CD4-positive, alpha-beta T cell treated with Interleukin-2 at 100 ng/mL for 4 hours (primary cell): ENCODE measurements at regions not wholly inside any gene's neighbourhood (a gene's known extent, or its start where the extent isn't known, plus 50 kb on each side); places are given as distances from the start of the nearest gene placed in this dataset.

ENCODE experiments used
- DNase-seq: peaks from one replicate; pipeline ENCODE4 v3.0.0-alpha.2; 2020; ENCODE audit warnings: low spot score

GRCh38 chr5:52409835-52410234 is 377.9 kb upstream of the ITGA1 start:
- DNase-seq: no peak

- no peak for DNase-seq
Measured at GRCh38 chr5:52419357-52419756, 368.4 kb upstream of the ITGA1 start.

- DNase-seq: no peak
Measured at GRCh38 chr5:52427615-52428014, 360.1 kb upstream of the ITGA1 start.

GRCh38 chr5:52428977-52429489 is 358.7 kb upstream of the ITGA1 start:
- no peak for DNase-seq

- DNase-seq: no peak
Measured at GRCh38 chr5:52441768-52442167, 345.9 kb upstream of the ITGA1 start.

GRCh38 chr5:52443187-52443586 is 344.5 kb upstream of the ITGA1 start:
- no peak for DNase-seq

- no peak for DNase-seq
Measured at GRCh38 chr5:52448111-52448510, 339.6 kb upstream of the ITGA1 start.

GRCh38 chr5:52449516-52449915 is 338.2 kb upstream of the ITGA1 start:
- no peak for DNase-seq

GRCh38 chr5:52452098-52452497 is 335.6 kb upstream of the ITGA1 start:
- DNase-seq: no peak

GRCh38 chr5:52453176-52453575 is 334.5 kb upstream of the ITGA1 start:
- DNase-seq: no peak

- DNase-seq: no peak
Measured at GRCh38 chr5:52455920-52456319, 331.8 kb upstream of the ITGA1 start.

- DNase-seq: no peak
Measured at GRCh38 chr5:52457810-52458209, 329.9 kb upstream of the ITGA1 start.

- no peak for DNase-seq
Measured at GRCh38 chr5:52466113-52466512, 321.6 kb upstream of the ITGA1 start.

- no peak for DNase-seq
Measured at GRCh38 chr5:52466749-52467520, 320.8 kb upstream of the ITGA1 start.

- DNase-seq: no peak
Measured at GRCh38 chr5:52468976-52469375, 318.7 kb upstream of the ITGA1 start.

- DNase-seq: peak; percentile 15
Measured at GRCh38 chr5:52469420-52469819, 318.3 kb upstream of the ITGA1 start.

- DNase-seq: no peak
Measured at GRCh38 chr5:52469835-52470234, 317.9 kb upstream of the ITGA1 start.

- no peak for DNase-seq
Measured at GRCh38 chr5:52476346-52476745, 311.4 kb upstream of the ITGA1 start.

GRCh38 chr5:52481201-52481600 is 306.5 kb upstream of the ITGA1 start:
- no peak for DNase-seq

GRCh38 chr5:52481851-52482250 is 305.9 kb upstream of the ITGA1 start:
- DNase-seq: no peak

- DNase-seq: no peak
Measured at GRCh38 chr5:52491071-52491787, 296.5 kb upstream of the ITGA1 start.

- no peak for DNase-seq
Measured at GRCh38 chr5:52491818-52492217, 295.9 kb upstream of the ITGA1 start.

GRCh38 chr5:52497133-52497693 is 290.5 kb upstream of the ITGA1 start:
- DNase-seq: no peak
